Tibial nerve (tissue), 4 donors: ENCODE measurements at regions not wholly inside any gene's neighbourhood (a gene's known extent, or its start where the extent isn't known, plus 50 kb on each side); places are given as distances from the start of the nearest gene placed in this dataset.

Experiments
- DNase-seq, 2 donors: peaks; one replicate each; pipeline ENCODE4 v3.0.0-alpha.2; 2019; ENCODE audit warnings: low spot score in 2 of 2
- H3K27ac ChIP-seq, 4 donors: fragments of 200-600 bp; sonication (generic) in 3 of 4; one replicate each; pipeline ENCODE4 v1.5.1; 2017 to 2019; ENCODE audit warnings: mild to moderate bottlenecking in 1 of 4
- H3K27me3 ChIP-seq, 2 donors: fragments of 200-600 bp; sonication (generic) in 1 of 2; one replicate each; pipeline versions ENCODE4 v1.5.1 to v1.6.0; 2017 to 2019
- H3K36me3 ChIP-seq, 3 donors: fragments of 200-600 bp; sonication (generic); one replicate each; pipeline ENCODE4 v1.5.1; 2018 to 2019
- H3K4me1 ChIP-seq, 4 donors: fragments of 200-600 bp; sonication (generic) in 3 of 4; one replicate each; pipeline ENCODE4 v1.5.1; 2017 to 2019
- H3K4me3 ChIP-seq, 4 donors: fragments of 200-600 bp; sonication (generic) in 3 of 4; one replicate each; pipeline ENCODE4 v1.5.1; 2017 to 2019; ENCODE audit warnings: mild to moderate bottlenecking in 1 of 4, moderate library complexity in 1 of 4
- H3K9me3 ChIP-seq, 4 donors: fragments of 200-600 bp; sonication (generic) in 3 of 4; one replicate each; pipeline ENCODE4 v1.5.1; 2017 to 2019
- CTCF ChIP-seq, 5 experiments: fragments of 200-600 bp in 3 of 5; fragments of 450-650 bp in 2 of 5; sonication (generic) in 3 of 5; IDR thresholded peaks; one replicate each; pipeline ENCODE4 v1.5.1; 2016 to 2019; ENCODE audit warnings: antibody characterized with exemption in 5 of 5, mild to moderate bottlenecking in 3 of 5, moderate library complexity in 2 of 5
- EP300 ChIP-seq, 2 donors: sonication (generic); formaldehyde crosslinking; IDR thresholded peaks; one replicate each; pipeline ENCODE4 v1.6.1; 2017; ENCODE audit warnings: antibody characterized with exemption in 2 of 2, mild to moderate bottlenecking in 1 of 2
- POLR2A ChIP-seq, 2 donors: fragments of 450-650 bp; IDR thresholded peaks; one replicate each; pipeline ENCODE4 v1.6.1; 2017; ENCODE audit warnings: antibody characterized with exemption in 2 of 2, mild to moderate bottlenecking in 2 of 2, moderate library complexity in 2 of 2
- WGBS, 2 donors: methylation state at CpG; one replicate each; pipeline ENCODE4 v1.1.5; 2018; 5-methylcytosine and 5-hydroxymethylcytosine counted together

GRCh38 chr6:4522453-4522852, 253.8 kb upstream of the CDYL start:
- Histone ChIP-seq H3K9me3 (no peaks in the 10 kb centered on the region), H3K4me1 (no peaks in the 10 kb centered on the region), H3K27me3 (no peaks in the 10 kb centered on the region), H3K36me3 (no peaks in the 10 kb centered on the region), H3K27ac (no peak overlapping the region), H3K4me3 (no peak overlapping the region)
- 69 to 76% methylated on average over 7 of the region's 7 CpGs for WGBS, 2 donors
- TF ChIP-seq POLR2A (IDR thresholded peaks at IDR 0.05) (no peak), EP300 (IDR thresholded peaks at IDR 0.05) (no peak), CTCF (IDR thresholded peaks at IDR 0.05) (no peak)
- no peak for DNase-seq

- no peak overlapping the region for H3K27ac ChIP-seq
- H3K36me3 ChIP-seq = no peaks in the 10 kb centered on the region
- no peaks in the 10 kb centered on the region for H3K4me1 ChIP-seq
- no peak overlapping the region for H3K4me3 ChIP-seq
- no peaks in the 10 kb centered on the region for H3K9me3 ChIP-seq
- no peak for DNase-seq
- H3K27me3 ChIP-seq = no peaks in the 10 kb centered on the region
- WGBS, 2 donors = 69% methylated on average over 6 of the region's 6 CpGs
- TF ChIP-seq CTCF (IDR thresholded peaks at IDR 0.05) (no peak), EP300 (IDR thresholded peaks at IDR 0.05) (no peak), POLR2A (IDR thresholded peaks at IDR 0.05) (no peak)
Measured at GRCh38 chr6:4521070-4521469, 255.1 kb upstream of the CDYL start.

- Histone ChIP-seq H3K36me3 (no peaks in the 10 kb centered on the region), H3K27ac (no peak overlapping the region), H3K9me3 (no peaks in the 10 kb centered on the region), H3K27me3 (no peaks in the 10 kb centered on the region), H3K4me1 (no peaks in the 10 kb centered on the region), H3K4me3 (no peak overlapping the region)
- TF ChIP-seq EP300 (IDR thresholded peaks at IDR 0.05) (no peak), CTCF (IDR thresholded peaks at IDR 0.05) (no peak), POLR2A (IDR thresholded peaks at IDR 0.05) (no peak)
- DNase-seq = no peak
- 61 to 75% methylated on average over 2 of the region's 2 CpGs for WGBS, 2 donors
Measured at GRCh38 chr6:4518506-4518905, 257.7 kb upstream of the CDYL start.

- Histone ChIP-seq H3K27me3 (no peaks in the 10 kb centered on the region), H3K27ac (no peak overlapping the region), H3K4me3 (no peak overlapping the region), H3K36me3 (no peaks in the 10 kb centered on the region), H3K9me3 (no peaks in the 10 kb centered on the region), H3K4me1 (no peaks in the 10 kb centered on the region)
- WGBS, 2 donors = 85 to 91% methylated on average over 5 of the region's 5 CpGs
- DNase-seq = no peak
- TF ChIP-seq CTCF (IDR thresholded peaks at IDR 0.05) = no peak
- no peak for TF ChIP-seq POLR2A (IDR thresholded peaks at IDR 0.05)
- no peak for TF ChIP-seq EP300 (IDR thresholded peaks at IDR 0.05)
Measured at GRCh38 chr6:4516206-4516605, 260.0 kb upstream of the CDYL start.

- Histone ChIP-seq H3K9me3 (no peaks in the 10 kb centered on the region), H3K27ac (no peak overlapping the region), H3K4me1 (no peaks in the 10 kb centered on the region), H3K4me3 (no peak overlapping the region), H3K36me3 (no peaks in the 10 kb centered on the region), H3K27me3 (no peaks in the 10 kb centered on the region)
- DNase-seq = no peak
- WGBS, 2 donors = 89 to 93% methylated on average over 4 of the region's 4 CpGs
- no peak for TF ChIP-seq CTCF (IDR thresholded peaks at IDR 0.05)
- TF ChIP-seq POLR2A (IDR thresholded peaks at IDR 0.05) = no peak
- no peak for TF ChIP-seq EP300 (IDR thresholded peaks at IDR 0.05)
Measured at GRCh38 chr6:4513561-4513960, 262.6 kb upstream of the CDYL start.
